ENCODE measurements at regions not wholly inside any gene's neighbourhood (a gene's known extent, or its start where the extent isn't known, plus 50 kb on each side); places are given as distances from the start of the nearest gene placed in this dataset.

DNA sequence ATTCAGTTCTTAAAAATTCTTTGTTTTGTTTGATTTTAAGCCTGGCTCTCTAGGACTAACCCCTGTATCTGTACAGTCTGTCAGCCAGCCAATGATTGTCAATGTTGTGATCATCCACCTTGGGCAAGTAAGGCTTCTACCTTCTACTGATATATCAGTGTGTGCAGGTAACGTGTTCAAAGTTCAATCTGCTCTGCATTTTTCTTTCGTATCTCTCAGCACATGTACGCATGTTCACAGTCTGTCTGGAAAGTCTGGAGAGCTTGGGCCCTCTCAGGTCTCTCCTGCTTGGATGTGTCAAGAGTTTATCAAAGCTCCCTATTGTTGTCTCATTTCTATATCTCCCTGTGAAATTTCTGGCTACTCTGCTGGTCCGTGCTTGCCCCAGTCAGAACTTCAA, 138.6 kb upstream of the VRK1 start:
- peaks cover 3% of the 10 kb centered on the region; the same call in 1 of the 2 replicates for H3K4me1 ChIP-seq (ENCODE audit: control insufficient read depth, low read length)
- H4K20me1 ChIP-seq (ENCODE audit: control insufficient read depth, insufficient read depth, low read depth, low read length) = no peaks in the 10 kb centered on the region
- peaks cover 35% of the 10 kb centered on the region for H3K27me3 ChIP-seq (ENCODE audit: control insufficient read depth, low read length)
- H3K36me3 ChIP-seq (ENCODE audit: control insufficient read depth, low read length) = no peaks in the 10 kb centered on the region
- no peak overlapping the region for H3K27ac ChIP-seq (ENCODE audit: low read depth, low read length)
- TF ChIP-seq, protein P1, sequence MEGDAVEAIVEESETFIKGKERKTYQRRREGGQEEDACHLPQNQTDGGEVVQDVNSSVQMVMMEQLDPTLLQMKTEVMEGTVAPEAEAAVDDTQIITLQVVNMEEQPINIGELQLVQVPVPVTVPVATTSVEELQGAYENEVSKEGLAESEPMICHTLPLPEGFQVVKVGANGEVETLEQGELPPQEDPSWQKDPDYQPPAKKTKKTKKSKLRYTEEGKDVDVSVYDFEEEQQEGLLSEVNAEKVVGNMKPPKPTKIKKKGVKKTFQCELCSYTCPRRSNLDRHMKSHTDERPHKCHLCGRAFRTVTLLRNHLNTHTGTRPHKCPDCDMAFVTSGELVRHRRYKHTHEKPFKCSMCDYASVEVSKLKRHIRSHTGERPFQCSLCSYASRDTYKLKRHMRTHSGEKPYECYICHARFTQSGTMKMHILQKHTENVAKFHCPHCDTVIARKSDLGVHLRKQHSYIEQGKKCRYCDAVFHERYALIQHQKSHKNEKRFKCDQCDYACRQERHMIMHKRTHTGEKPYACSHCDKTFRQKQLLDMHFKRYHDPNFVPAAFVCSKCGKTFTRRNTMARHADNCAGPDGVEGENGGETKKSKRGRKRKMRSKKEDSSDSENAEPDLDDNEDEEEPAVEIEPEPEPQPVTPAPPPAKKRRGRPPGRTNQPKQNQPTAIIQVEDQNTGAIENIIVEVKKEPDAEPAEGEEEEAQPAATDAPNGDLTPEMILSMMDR (IDR thresholded peaks at IDR 0.05; ENCODE audit: low read depth, low read length, poor library complexity, severe bottlenecking) = no peak
- no peak for TF ChIP-seq EZH2phosphoT487 (IDR thresholded peaks at IDR 0.05; ENCODE audit: borderline replicate concordance, low read length)
- no peaks in the 10 kb centered on the region for H3K9me3 ChIP-seq (ENCODE audit: control insufficient read depth, insufficient read depth, low read length)
- H3K79me2 ChIP-seq (ENCODE audit: control insufficient read depth, low read length) = no peaks in the 10 kb centered on the region
- H3F3A ChIP-seq (ENCODE audit: control insufficient read depth, insufficient read depth) = no peaks in the 10 kb centered on the region
- no peak overlapping the region for H3K4me2 ChIP-seq (ENCODE audit: low read length)
- H3K9me2 ChIP-seq (replicated peaks; ENCODE audit: control insufficient read depth, low read length) = no peaks in the 10 kb centered on the region
- H3K4me3 ChIP-seq (ENCODE audit: low read length) = no peak overlapping the region

DNA sequence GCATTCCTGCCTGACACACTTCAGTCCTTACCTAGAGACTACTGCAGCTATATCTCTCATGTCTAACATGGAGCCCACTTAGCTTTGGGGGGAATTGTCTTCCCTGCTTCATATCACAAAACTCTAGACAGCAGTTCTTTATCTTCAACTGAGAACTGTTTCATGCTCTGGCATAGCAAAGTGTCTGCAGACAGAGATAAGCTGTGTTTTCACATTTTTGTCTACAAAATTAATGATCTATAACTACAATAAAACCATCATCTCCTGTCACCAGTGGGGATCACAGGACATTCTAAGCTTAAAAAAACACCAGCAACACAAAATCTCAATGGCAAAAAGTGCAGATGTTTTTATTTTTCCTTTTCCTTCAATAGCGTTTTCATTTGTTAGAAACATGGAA, 137.1 kb upstream of the VRK1 start:
- Histone ChIP-seq H3F3A (ENCODE audit: control insufficient read depth, insufficient read depth) (no peaks in the 10 kb centered on the region), H4K20me1 (ENCODE audit: control insufficient read depth, insufficient read depth, low read depth, low read length) (no peaks in the 10 kb centered on the region), H3K27ac (ENCODE audit: low read depth, low read length) (no peak overlapping the region), H3K36me3 (ENCODE audit: control insufficient read depth, low read length) (no peaks in the 10 kb centered on the region), H3K9me3 (ENCODE audit: control insufficient read depth, insufficient read depth, low read length) (no peaks in the 10 kb centered on the region), H3K9me2 (replicated peaks; ENCODE audit: control insufficient read depth, low read length) (no peaks in the 10 kb centered on the region), H3K27me3 (ENCODE audit: control insufficient read depth, low read length) (peaks cover 35% of the 10 kb centered on the region), H3K4me2 (ENCODE audit: low read length) (no peak overlapping the region), H3K4me3 (ENCODE audit: low read length) (no peak overlapping the region), H3K4me1 (ENCODE audit: control insufficient read depth, low read length) (peaks cover 3% of the 10 kb centered on the region; the same call in 1 of the 2 replicates), H3K79me2 (ENCODE audit: control insufficient read depth, low read length) (no peaks in the 10 kb centered on the region)
- TF ChIP-seq, protein P1 (IDR thresholded peaks at IDR 0.05; ENCODE audit: low read depth, low read length, poor library complexity, severe bottlenecking) = no peak
- TF ChIP-seq EZH2phosphoT487 (IDR thresholded peaks at IDR 0.05; ENCODE audit: borderline replicate concordance, low read length) = no peak

DNA sequence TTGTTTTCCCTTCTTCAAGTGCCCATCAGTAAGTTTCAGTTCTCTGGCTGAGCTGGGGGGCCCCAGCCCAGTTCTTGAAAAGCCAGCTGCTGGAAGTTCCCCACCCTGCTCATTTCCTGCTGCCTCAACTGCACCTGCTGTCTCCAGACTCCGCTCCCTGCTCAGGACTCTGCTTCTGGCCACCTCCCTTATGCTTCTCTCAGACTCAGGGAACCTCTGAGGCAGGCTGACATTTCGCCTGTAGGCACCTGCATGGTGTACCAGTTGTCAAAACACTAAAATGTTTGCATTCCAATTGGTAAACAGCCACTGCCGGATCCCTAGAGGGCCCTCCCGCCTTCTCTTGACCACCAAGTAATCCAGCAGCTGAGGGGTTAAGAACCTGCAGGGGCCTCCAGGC, 136.5 kb upstream of the VRK1 start:
- Histone ChIP-seq H3K4me2 (ENCODE audit: low read length) (no peak overlapping the region), H3K9me2 (replicated peaks; ENCODE audit: control insufficient read depth, low read length) (no peaks in the 10 kb centered on the region), H3K27me3 (ENCODE audit: control insufficient read depth, low read length) (peaks cover 35% of the 10 kb centered on the region), H3F3A (ENCODE audit: control insufficient read depth, insufficient read depth) (no peaks in the 10 kb centered on the region), H4K20me1 (ENCODE audit: control insufficient read depth, insufficient read depth, low read depth, low read length) (no peaks in the 10 kb centered on the region), H3K9me3 (ENCODE audit: control insufficient read depth, insufficient read depth, low read length) (no peaks in the 10 kb centered on the region), H3K4me3 (ENCODE audit: low read length) (no peak overlapping the region), H3K27ac (ENCODE audit: low read depth, low read length) (no peak overlapping the region), H3K79me2 (ENCODE audit: control insufficient read depth, low read length) (no peaks in the 10 kb centered on the region), H3K36me3 (ENCODE audit: control insufficient read depth, low read length) (no peaks in the 10 kb centered on the region), H3K4me1 (ENCODE audit: control insufficient read depth, low read length) (peaks cover 3% of the 10 kb centered on the region; the same call in 1 of the 2 replicates)
- TF ChIP-seq, protein P1 (IDR thresholded peaks at IDR 0.05; ENCODE audit: low read depth, low read length, poor library complexity, severe bottlenecking) = no peak
- no peak for TF ChIP-seq EZH2phosphoT487 (IDR thresholded peaks at IDR 0.05; ENCODE audit: borderline replicate concordance, low read length)
